MM.1S (cell line): ENCODE measurements at regions not wholly inside any gene's neighbourhood (a gene's known extent, or its start where the extent isn't known, plus 50 kb on each side); places are given as distances from the start of the nearest gene placed in this dataset.

Experiments
- CTCF ChIP-seq: fragments of 300-600 bp; sonication (generic); IDR thresholded peaks from 2 replicates; pipeline ENCODE4 v1.5.1; 2016; ENCODE audit warnings: antibody characterized with exemption, low read length, mixed read lengths
- EZH2phosphoT487 ChIP-seq: fragments of 300-600 bp; sonication (generic); IDR thresholded peaks from 2 replicates; pipeline ENCODE4 v1.6.1; 2018; ENCODE audit warnings: antibody characterized with exemption, low read length

GRCh38 chr3:145490088-145491048 is 670.6 kb downstream of the PLOD2 start:
- no peak for TF ChIP-seq CTCF
- TF ChIP-seq EZH2phosphoT487: no peak
